ENCODE measurements at regions not wholly inside any gene's neighbourhood (a gene's known extent, or its start where the extent isn't known, plus 50 kb on each side); places are given as distances from the start of the nearest gene placed in this dataset.
A peak's percentile ranks its signal among the peaks of the same experiment; 100 is the strongest.

DNA sequence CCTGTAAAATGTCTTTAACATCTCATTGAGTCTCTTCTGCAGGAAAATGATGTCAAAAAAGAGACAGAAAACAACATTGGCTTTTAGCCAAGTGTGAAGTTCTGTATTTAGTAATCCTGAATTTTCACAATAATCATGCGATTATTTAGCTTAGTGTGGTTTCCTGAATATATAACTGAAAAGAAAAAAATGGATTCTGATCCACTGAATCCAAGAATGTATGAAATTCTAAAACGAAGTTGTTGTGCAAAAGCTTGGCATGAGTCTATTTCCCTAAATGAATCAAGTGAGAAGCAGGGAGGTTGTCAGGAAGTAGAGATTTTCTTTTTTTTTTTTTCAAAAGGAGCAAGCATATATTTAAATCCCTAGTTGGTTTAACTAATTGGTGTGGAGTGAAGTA lies 145.9 kb upstream of the CDH6 start:
- peak; percentile 50 for DNase-seq

DNA sequence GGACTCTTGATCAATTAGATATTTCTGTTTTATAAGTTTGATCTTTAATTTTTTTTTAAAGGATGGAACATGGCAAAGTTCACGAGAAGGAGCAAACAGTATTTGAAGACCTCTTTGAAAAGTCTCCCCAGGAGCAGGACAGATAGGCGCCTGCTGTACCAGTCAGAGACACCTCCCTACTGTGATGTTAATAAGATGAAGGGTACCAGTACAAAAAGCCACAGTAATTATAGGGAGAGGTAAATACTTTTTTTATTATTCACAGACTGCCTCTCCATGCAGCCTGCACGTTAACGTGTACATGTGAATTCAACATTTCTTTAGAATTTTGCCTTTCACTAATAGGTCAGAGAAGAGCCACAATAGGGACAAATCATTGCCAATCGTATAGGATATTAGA lies 146.5 kb upstream of the CDH6 start:
- DNase-seq, result peak; percentile 97

DNA sequence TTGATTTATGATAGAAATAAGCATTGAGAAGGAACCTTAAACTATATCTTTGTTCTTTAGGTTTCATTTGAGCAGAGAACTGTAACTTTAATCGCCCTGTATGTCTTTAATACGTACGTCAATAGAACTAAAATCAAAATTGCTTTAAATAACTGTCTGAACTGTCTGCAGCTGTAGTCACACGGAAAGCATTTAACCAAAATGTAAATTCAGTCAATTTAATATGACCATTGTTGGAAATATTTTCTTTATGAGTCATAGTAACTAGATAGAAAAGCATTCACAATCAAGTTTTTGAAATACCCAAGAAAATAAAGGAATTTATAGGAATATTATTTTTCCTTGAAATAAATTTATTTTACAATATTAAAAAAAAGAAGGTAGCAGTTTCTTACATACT lies 157.1 kb upstream of the CDH6 start:
- DNase-seq, result no peak

DNA sequence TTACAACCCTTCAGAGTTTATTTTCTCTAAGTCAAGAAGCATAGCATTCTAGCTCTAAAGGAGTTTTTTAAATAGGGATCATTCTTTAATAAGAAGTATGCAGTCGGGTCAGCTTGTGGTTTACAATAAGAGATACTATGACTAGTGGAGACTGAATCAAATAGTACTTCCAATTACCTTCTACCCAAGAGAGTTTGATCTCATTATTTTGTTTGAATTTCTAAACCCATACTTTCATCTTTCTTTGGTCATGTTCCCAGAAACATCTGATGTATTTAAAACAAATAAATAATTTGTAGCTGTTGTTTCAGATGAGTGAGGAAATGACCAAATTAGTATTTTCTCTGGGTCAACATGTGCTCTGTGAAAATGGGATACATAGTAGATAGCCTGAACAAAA lies 160.2 kb upstream of the CDH6 start:
- no peak for DNase-seq

DNA sequence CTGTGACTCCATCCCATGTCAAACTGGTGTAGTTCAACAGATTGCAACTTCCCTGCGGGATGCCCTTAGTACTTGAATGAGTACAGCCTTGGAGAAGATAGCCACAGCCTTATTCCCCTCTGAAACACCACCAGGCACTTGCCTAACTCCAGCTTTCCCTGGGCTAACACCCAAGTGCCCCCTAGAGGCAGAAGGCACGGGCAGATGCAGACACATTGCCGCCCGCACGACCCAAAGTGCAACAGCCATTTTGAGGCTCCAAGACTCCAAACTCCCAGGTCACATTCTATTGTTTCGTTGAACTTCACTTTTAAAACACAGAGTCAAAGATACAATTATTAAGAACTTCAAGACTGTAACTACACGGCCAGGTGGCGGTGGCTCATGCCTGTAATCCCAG lies 163.6 kb upstream of the CDH6 start:
- no peak for DNase-seq

DNA sequence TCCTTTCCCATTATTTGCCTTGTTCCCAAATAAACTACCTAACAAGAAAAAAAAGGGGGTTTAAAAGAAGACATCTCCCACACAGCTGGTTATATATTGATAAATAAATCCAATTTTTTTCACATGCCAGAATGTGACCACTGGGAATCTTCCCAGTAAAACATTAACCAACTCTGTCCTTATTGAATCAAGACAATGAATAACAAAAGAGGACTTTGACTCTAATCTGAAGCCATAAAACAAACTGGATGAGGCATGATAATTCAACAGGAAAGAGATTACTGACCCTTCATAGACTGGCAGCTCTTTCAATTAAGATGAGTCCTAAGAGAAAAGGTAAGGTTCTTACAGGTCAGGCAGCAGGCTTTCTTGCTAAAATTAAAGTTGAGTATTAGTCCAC lies 165.8 kb upstream of the CDH6 start:
- DNase-seq, result no peak

DNA sequence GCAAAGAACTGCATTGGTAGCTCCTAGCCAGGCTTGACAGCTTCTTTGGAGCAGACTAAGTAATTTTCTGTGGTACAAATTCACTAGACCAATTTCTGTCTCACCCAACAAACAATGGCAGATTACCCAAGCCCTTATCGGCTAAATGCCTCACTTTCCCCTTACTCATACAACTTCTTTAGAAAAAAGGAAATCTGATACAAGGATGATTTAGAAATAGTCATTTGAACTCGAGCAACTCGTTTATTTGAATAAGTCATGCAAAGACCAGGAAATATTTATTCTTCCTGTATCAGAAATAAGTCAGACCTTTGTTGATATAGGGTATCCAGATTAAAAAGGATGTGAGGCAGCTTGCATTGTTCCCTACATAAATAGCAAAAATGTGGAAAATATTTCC lies 170.4 kb upstream of the CDH6 start:
- no peak for DNase-seq

DNA sequence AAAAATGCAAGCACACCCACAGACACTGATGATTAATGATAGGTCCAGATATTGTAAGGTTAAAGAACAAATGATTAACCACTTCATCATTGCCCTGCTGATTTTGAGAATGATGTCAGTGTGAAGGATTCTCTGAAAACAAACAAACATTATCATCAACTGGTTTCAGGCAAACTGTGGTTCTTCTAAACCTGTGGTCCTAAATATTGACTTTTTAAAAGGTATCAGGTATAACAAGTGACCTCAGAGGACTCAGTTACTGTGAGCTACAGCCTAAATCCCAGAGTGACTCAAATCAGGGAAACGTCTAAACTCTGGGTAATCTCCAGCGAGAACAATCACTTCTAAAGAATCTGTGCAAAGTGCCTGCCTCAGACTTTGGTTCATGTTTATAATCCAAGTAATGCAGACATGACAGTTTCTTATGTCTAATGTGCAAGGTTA lies 172.3 kb upstream of the CDH6 start:
- DNase-seq, result no peak

DNA sequence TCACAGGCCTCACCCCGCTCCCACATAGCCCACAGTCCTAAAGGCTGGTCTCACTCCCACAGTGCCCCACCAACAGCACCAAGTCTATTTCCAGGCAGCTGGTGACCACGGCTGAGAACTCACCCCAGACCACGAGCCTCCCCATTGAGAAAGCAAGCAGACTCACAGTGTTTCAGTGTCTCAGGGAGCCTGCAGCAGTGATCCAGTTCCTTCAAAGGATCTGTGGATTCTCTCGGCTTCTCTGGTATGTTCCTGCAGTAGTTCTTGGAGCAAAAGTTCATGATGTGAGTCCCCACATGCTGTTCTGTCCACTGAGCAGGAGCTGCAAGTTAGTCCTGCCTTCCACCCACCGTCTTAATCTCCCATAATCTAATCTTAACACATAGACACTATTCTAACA lies 185.3 kb upstream of the CDH6 start:
- DNase-seq, result no peak

DNA sequence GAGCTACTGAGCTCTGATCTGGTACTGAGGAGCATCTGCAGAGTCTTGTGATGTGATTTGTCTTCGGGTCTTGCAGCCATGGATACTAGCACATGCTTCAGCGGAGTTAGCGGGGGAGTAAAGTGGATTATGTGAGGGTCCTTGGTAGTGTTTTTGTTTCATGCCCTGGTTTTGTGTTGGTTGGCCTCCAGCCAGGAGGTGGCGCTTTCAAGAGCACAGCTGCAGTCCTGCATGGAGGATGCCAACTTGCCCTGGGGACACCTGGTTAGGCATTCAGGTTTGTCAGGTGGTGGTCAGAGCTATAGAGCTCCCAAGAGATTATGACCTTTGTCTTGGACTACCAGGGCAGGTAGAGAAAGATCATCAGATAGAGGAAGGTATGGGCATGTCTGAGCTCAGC lies 185.8 kb upstream of the CDH6 start:
- DNase-seq, result no peak

DNA sequence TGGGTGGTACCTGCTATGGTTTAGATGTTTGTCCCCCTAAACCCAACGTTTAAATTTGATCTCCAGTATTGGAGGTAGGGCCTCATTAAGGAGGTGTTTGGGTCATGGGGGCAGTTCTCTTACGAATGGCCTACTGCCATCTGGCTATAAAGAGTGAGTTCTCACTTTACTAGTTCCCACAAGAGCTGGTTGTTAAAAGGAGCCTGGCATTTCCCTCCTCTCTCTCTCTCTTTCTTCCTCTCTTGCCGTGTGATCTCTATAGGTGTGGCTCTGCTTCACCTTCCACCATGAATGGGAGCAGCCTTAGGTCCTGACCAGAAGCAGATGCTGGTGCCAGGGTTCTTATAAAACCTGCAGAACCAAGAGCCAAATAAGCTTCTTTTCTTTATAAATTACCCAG lies 193.2 kb upstream of the CDH6 start:
- DNase-seq, result no peak

DNA sequence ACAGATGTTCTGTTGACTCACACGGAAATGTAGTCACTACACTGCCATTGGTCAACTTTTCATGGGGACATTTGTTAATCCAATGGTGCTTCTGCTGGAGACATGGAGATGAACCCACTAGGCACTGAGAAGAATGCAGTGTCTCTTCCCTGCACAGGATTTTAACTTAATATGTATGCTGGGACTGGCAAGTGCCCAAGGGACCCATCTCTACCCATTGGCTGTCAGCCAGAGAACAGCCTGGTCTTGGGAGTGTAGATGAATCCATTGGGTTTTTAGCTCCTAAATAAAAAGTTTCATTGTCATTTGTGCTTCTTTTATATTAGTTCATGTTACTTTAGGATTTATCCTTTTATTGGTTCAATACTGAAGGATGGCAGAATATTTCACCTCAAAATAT lies 195.8 kb upstream of the CDH6 start:
- DNase-seq, result no peak

DNA sequence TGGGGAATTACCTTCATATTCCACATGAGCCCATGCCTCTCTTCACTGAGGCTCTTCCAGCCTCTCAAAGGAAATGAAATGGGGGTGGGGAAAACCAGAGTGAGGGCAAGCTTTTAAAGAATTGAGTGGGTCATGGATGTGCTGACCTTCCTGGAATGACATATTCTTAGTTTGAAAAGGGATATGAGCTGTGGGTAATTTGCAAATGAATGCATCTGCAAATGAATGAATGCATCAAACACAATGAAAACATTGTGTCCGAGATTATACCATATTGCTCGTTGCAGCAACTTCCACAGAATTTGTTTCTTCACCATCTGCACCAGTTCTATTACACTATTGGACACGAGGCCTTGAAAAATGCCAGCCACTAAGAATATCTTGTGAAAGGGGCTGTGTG lies 198.6 kb upstream of the CDH6 start:
- no peak for DNase-seq

DNA sequence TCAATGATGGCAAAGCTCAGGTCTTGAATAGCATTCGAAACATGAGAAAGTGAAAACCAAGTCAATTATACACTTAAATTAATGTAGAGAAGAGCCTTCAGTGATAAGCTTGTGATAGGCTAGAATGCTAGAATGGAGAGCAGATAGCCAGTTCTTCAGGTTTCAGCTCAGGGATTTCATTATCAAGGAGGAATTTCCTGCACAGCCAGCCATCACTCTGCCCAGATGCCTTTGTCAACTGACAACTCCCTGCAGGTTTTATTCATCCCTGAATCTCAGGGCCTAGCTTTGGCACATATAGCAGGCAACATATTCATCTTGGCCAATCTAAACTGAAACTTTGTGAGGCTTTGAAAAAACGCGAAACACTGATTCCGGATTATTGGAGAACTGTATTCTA lies 199.3 kb upstream of the CDH6 start:
- no peak for DNase-seq

DNA sequence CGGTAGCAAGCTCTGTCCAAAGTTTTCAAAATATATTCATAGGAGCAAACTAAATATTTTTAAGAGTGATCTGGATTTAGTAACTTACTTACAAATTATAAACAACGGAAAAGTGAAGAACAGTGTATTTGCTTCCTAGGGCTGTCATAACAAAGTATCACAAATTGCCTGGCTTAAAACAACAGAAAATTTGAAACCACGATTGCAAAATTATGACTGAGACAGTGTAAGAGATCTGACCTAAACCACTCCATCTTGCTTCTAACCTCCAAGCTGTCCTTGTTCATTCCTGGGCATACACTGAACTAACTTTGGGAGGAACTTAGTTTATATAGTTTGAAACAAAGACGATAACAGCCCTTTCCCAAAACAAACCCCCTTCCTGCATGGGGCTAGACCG lies 202.0 kb upstream of the CDH6 start:
- DNase-seq, result no peak

DNA sequence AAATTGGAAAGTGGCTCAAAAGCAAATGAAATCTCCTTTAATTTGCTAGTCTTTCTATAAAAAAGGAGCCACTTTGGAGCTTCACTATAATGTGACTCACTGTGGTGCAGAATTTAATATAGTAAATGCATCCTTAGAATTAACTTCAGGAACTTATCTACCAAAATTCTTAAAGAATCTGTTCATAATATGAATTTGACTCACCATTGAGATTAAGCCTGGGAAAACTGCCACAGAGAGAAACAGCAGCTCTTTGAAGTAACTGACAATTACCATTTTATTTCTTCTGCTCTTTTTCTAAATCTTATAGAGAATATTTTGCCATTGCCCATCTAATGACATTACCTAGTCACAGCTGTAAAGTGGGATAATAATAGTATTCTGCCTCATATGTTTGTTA lies 211.9 kb upstream of the CDH6 start:
- no peak for DNase-seq

DNA sequence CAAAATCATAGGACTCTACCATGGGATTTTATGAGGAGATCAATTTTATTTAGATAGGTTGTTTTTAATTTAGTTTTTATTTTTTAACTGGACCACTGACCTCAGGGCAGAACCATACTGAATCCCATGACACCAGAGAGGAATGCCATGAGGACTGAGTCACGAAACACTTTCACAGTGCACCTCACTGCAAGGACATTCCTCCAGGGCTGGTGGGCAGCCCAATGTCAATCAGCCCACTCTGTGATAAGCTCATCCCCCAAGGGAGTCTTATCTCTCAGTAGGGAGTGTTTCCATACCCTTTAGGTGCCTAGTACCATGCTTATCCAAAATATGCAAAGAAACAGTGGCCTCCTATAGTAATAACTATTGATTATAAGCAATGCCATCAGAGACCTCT lies 224.5 kb upstream of the CDH6 start:
- no peak for DNase-seq

DNA sequence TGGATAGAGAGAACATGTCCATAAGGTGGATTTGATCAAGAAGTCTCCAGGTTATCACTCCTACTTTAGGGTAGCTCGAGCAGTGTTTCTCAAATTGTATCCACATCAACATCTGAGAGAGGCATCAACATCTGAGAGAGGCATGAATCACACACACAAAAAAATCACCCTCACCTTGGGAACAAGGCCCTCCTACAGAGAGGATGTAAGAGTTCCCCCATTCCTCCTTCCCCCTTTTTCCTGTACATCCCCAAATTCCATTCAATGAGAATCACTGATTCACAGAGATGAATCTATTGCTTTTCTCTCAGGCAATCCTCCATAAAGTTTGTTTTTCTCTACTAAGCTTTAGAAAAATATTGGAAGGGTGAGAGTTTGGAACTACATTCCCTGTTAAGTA lies 233.4 kb upstream of the CDH6 start:
- DNase-seq, result no peak

DNA sequence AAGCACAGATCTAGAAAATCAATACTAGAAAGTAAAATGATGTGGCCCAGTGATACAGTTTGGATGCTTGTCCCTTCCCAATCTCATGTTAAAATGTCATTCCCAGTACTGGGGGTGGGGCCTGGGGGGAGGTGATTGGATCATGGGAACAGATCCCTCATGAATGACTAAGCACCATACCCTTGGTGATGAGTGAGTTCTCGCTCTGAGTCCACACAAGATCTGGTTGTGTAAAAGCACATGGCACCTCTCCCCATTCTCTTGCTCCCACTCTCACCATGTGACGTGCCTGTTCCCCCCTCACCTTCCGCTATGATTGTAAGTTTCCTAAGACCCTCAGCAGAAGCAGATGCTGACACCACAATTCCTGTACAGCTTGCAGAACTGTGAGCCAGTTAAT lies 234.2 kb upstream of the CDH6 start:
- no peak for DNase-seq

DNA sequence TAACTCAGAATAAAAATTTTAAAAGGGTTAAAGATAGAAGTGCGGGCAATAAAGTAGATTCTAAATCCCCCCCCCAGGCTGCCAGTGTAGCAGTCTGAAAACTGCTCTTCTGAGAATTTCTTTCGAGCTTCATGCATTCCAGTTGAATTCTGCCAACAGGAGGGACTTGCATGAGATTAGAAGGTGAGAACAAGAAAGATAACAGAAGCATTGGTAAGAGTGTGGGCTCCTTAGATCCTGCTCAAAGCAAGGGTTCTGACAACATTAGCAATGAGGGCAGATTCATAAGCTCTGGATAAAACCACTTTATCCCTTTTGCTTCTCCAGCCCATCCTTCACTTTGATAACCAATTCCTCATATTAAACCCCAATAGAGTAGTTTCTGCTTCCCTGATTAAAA lies 235.9 kb upstream of the CDH6 start:
- no peak for DNase-seq

DNA sequence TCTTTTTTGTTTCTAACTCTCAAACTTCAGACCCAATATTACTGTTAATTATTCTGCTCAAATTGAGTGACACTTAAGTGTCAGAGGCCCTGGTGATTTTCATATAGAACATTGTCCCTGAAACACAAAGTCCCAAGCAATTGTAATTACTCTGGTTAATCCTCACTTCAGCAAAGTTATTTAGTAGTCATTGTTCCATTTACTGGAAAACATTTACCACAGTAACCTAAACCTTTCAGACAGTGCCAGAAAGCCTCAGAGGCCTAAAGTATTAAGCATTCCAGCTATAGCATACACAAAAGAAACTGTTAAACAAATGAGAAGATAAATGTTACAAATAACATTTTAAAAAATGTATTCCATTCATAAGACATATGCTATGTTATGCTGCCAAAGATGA lies 237.2 kb upstream of the CDH6 start:
- DNase-seq, result no peak

DNA sequence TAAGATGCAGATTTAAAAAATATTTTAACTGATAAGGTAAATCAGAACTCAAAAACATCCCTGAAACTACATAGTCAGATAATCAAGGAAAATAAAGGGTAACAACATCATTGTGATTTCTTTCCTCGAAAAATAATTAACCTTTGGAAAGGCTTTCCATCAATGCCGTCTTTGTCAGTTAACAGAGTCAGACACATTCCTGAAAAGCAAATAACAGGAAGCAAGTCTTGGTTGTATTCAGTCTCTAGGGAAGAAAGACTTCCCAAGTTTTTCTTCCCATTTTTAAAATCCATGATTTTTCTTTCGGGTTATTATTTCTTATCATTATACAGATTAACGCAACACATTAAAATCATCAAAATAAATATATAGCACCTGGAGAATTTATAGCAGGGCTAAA lies 256.4 kb upstream of the CDH6 start:
- no peak for DNase-seq

DNA sequence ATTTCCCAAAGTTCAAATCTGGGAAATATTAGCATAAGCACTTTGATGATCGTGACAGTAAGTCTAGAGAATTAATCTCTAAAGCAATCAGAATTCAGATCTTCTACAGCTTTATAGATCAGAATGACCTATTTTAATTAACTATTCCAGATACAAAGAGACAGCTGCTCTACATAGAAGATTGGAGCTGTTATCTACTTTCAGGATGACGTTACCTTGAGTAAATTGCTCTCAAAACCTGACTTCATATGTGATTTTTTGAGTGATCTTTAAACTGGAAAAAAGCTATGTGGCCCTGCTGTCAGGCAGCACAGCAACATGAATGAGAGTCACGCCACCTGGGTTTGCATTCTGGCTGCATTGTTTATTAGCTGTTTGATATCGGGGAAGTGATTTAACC lies 259.9 kb upstream of the CDH6 start:
- no peak for DNase-seq

DNA sequence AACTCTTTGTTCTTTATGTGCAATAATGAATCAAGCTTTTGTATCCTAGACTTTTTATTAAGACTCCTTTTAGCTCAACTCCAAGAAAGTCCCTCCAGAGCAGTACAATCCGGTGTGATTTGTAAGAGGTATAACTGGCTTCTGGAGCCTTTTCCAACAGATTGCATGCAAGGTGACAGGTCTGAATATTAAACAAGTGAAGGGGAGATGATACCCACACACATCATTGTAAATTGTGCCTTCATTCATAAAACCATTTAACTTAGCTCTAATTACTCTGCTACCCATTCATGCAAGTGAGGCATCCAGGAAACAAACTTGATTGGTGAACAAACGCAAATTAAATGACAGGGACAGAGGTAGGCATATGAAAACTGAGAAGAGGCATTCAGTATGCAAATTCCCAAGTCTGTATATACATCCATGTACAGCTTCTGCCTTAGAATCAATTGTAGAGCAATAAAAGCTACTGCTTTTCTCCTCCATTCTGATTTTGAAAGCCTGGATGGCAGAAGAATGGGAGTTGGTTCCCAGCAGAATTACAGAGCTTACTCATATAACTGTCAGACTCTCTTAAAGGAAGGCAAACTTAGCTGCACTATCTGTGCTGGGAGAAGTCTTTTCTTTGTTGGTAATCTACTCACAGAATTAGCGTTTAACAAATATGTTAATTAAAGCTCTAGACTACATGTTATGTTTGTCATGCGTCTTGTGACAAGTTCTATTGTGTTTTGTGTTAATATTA lies 261.0 kb upstream of the CDH6 start:
- DNase-seq, result no peak

DNA sequence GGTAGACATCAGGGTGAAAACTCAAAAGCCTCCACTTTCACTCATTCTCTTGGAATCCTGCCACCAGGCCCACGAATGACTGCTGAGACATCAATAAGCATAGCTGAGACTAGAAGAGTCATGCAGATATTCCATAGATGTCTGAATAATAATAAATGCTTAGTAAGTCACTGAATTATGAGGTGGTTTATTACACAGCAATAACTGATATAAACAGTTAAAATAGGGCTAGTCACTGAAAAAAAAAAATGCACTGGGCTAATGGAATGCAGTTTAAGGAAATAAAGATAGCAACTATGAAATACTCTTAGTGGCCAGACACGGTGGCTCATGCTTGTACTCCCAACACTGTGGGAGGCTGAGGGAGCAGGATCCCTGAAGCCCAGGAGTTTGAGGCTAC lies 262.8 kb upstream of the CDH6 start:
- no peak for DNase-seq

DNA sequence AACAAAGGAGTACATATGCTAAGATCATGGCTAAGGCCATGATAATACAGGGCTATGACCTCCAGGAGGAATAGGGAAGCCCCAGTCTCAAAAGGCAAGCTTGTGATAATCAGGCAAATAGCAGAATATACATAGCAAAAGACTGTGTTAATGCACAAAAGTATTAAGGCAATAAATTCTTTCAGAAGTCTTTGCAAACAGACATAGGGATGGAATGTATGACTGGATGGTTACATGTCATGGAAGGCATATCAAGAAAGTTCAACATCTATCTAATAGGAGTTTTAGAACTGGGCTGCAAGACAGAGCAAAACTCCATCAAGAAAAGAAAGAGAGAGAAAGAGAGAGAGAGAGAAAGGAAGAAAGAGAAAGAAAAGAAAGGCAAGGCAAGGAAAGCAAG lies 264.5 kb upstream of the CDH6 start:
- DNase-seq, result no peak
